Esophagus (tissue), 2 donors: ENCODE measurements at regions not wholly inside any gene's neighbourhood (a gene's known extent, or its start where the extent isn't known, plus 50 kb on each side); places are given as distances from the start of the nearest gene placed in this dataset.
A peak's percentile ranks its signal among the peaks of the same experiment; 100 is the strongest.

ENCODE experiments used
- H3K27ac ChIP-seq, 2 donors: one replicate each; pipeline ENCODE4 v1.5.1; 2013; ENCODE audit warnings: low read depth in 2 of 2, mild to moderate bottlenecking in 2 of 2, inconsistent platforms in 1 of 2, low read length in 1 of 2, moderate library complexity in 1 of 2
- H3K27me3 ChIP-seq, 2 donors: one replicate each; pipeline ENCODE4 v1.6.1; 2013; ENCODE audit warnings: low read length in 2 of 2, control low read depth in 1 of 2, mild to moderate bottlenecking in 1 of 2; ENCODE audit not compliant: insufficient read depth in 2 of 2, control insufficient read depth in 1 of 2
- H3K36me3 ChIP-seq, 2 donors: one replicate each; pipeline ENCODE4 v1.6.1; 2013; ENCODE audit warnings: low read length in 1 of 2; ENCODE audit not compliant: control insufficient read depth in 2 of 2, insufficient read depth in 2 of 2
- H3K4me1 ChIP-seq, 2 donors: one replicate each; pipeline ENCODE4 v1.6.1; 2013; ENCODE audit warnings: low read length in 1 of 2; ENCODE audit not compliant: control insufficient read depth in 2 of 2, insufficient read depth in 2 of 2
- H3K4me3 ChIP-seq, 2 donors: one replicate each; pipeline ENCODE4 v1.5.1; 2013; ENCODE audit warnings: low read length in 2 of 2, mild to moderate bottlenecking in 2 of 2, low read depth in 1 of 2, moderate library complexity in 1 of 2
- H3K9me3 ChIP-seq, 2 donors: one replicate each; pipeline ENCODE4 v1.6.1; 2013; ENCODE audit warnings: mild to moderate bottlenecking in 2 of 2, low read depth in 1 of 2, low read length in 1 of 2, moderate library complexity in 1 of 2; ENCODE audit not compliant: control insufficient read depth in 2 of 2, insufficient read depth in 1 of 2
- WGBS, 2 donors: extraction: QIAGEN DNeasy Blood & Tissue Kit; methylation state at CpG; one replicate each; pipeline ENCODE4 v1.1.7; 2013; 5-methylcytosine and 5-hydroxymethylcytosine counted together
- donor health status: healthy with polysubstance abuse.
- donor health status: Bipolar disorder and iron deficiency.

- Histone ChIP-seq H3K4me3 (no peak overlapping the region), H3K36me3 (no peaks in the 10 kb centered on the region), H3K27ac (no peak overlapping the region), H3K4me1 (no peaks in the 10 kb centered on the region), H3K27me3 (no peaks in the 10 kb centered on the region), H3K9me3 (no peaks in the 10 kb centered on the region)
- WGBS, 2 donors: 90 to 94% methylated on average over 3 of the region's 3 CpGs
These were observed 309.2 kb downstream of the SNX13 start for GRCh38 chr7:17631061-17631460.

GRCh38 chr7:17632384-17632783 lies 307.9 kb downstream of the SNX13 start:
- WGBS, 2 donors: 75 to 82% methylated on average over 2 of the region's 2 CpGs

GRCh38 chr7:17633067-17633466 lies 307.2 kb downstream of the SNX13 start:
- Histone ChIP-seq H3K36me3 (no peaks in the 10 kb centered on the region), H3K27me3 (no peaks in the 10 kb centered on the region), H3K4me1 (no peaks in the 10 kb centered on the region), H3K4me3 (no peak overlapping the region), H3K9me3 (no peaks in the 10 kb centered on the region), H3K27ac (no peak overlapping the region)
- 41 to 50% methylated on average over 1 of the region's 1 CpG for WGBS, 2 donors

More at GRCh38 chr7:17632384-17632783, 307.9 kb downstream of the SNX13 start:
- Histone ChIP-seq H3K9me3 (no peaks in the 10 kb centered on the region), H3K36me3 (no peaks in the 10 kb centered on the region), H3K4me1 (no peaks in the 10 kb centered on the region), H3K27me3 (no peaks in the 10 kb centered on the region), H3K4me3 (no peak overlapping the region), H3K27ac (no peak overlapping the region)

GRCh38 chr7:17638727-17639126 lies 301.6 kb downstream of the SNX13 start:
- 63 to 69% methylated on average over 1 of the region's 1 CpG for WGBS, 2 donors
- H3K4me1 ChIP-seq: no peaks in the 10 kb centered on the region
- H3K27ac ChIP-seq: no peak overlapping the region
- H3K9me3 ChIP-seq: peaks cover 0 to 3% of the 10 kb centered on the region in 2 donors
- H3K36me3 ChIP-seq: no peaks in the 10 kb centered on the region
- no peak overlapping the region for H3K4me3 ChIP-seq
- H3K27me3 ChIP-seq: no peaks in the 10 kb centered on the region

GRCh38 chr7:17640730-17641377 lies 299.4 kb downstream of the SNX13 start:
- Histone ChIP-seq H3K27ac (no peak overlapping the region), H3K4me1 (no peaks in the 10 kb centered on the region), H3K36me3 (no peaks in the 10 kb centered on the region), H3K27me3 (no peaks in the 10 kb centered on the region), H3K4me3 (no peak overlapping the region), H3K9me3 (peaks cover 0 to 3% of the 10 kb centered on the region in 2 donors)
- WGBS, 2 donors: 61 to 82% methylated on average over 4 of the region's 4 CpGs

- WGBS, 2 donors: 86 to 97% methylated on average over 1 of the region's 1 CpG
- Histone ChIP-seq H3K27me3 (no peaks in the 10 kb centered on the region), H3K36me3 (no peaks in the 10 kb centered on the region), H3K9me3 (peaks cover 0 to 3% of the 10 kb centered on the region in 2 donors), H3K4me3 (no peak overlapping the region), H3K27ac (no peak overlapping the region), H3K4me1 (no peaks in the 10 kb centered on the region)
These were observed 294.8 kb downstream of the SNX13 start for GRCh38 chr7:17645500-17645899.

GRCh38 chr7:17646253-17646956 lies 293.9 kb downstream of the SNX13 start:
- H3K4me1 ChIP-seq: no peaks in the 10 kb centered on the region
- H3K36me3 ChIP-seq: no peaks in the 10 kb centered on the region
- no peaks in the 10 kb centered on the region for H3K27me3 ChIP-seq
- H3K9me3 ChIP-seq: peaks cover 0 to 3% of the 10 kb centered on the region in 2 donors
- H3K4me3 ChIP-seq: no peak overlapping the region
- no peak overlapping the region for H3K27ac ChIP-seq
- 50 to 61% methylated on average over 3 of the region's 3 CpGs for WGBS, 2 donors

- H3K4me3 ChIP-seq: no peak overlapping the region
- no peaks in the 10 kb centered on the region for H3K9me3 ChIP-seq
- 61 to 80% methylated on average over 2 of the region's 2 CpGs for WGBS, 2 donors
- H3K27ac ChIP-seq: no peak overlapping the region
- no peaks in the 10 kb centered on the region for H3K36me3 ChIP-seq
- no peaks in the 10 kb centered on the region for H3K27me3 ChIP-seq
- no peaks in the 10 kb centered on the region for H3K4me1 ChIP-seq
These were observed 289.0 kb downstream of the SNX13 start for GRCh38 chr7:17651341-17651740.

GRCh38 chr7:17651863-17652385 lies 288.4 kb downstream of the SNX13 start:
- WGBS, 2 donors: 23 to 29% methylated on average over 4 of the region's 4 CpGs
- Histone ChIP-seq H3K9me3 (no peaks in the 10 kb centered on the region), H3K4me3 (no peak overlapping the region), H3K4me1 (no peaks in the 10 kb centered on the region), H3K27ac (peak overlapping the region in 1 of 2 donors; percentile 36), H3K27me3 (no peaks in the 10 kb centered on the region), H3K36me3 (no peaks in the 10 kb centered on the region)
